ENCODE measurements at regions not wholly inside any gene's neighbourhood (a gene's known extent, or its start where the extent isn't known, plus 50 kb on each side); places are given as distances from the start of the nearest gene placed in this dataset.

GRCh38 chr4:57924951-57925350, 814.8 kb upstream of the IGFBP7 start:
- TF ChIP-seq CTCF (IDR thresholded peaks at IDR 0.05) (no peak), POLR2A (IDR thresholded peaks at IDR 0.05) (no peak)
